Naive thymus-derived CD4-positive, alpha-beta T cell (primary cell): ENCODE measurements at regions not wholly inside any gene's neighbourhood (a gene's known extent, or its start where the extent isn't known, plus 50 kb on each side); places are given as distances from the start of the nearest gene placed in this dataset.
"Not testable (repeated sequence)": the region's sequence is repeated elsewhere in the genome, so short reads cannot be mapped to it uniquely, and the experiment has no call there.

Experiments
- ATAC-seq: fragments of 150-1000 bp; cut with Tn5 transposase; 2 replicates; pipeline ENCODE4 v1.10.0; 2021; ENCODE audit warnings: mild to moderate bottlenecking, moderate library complexity
- CTCF ChIA-PET: fragments of 350-600 bp; sonication (Branson Sonifier 250); formaldehyde crosslinking; loops from one replicate; lab custom pipeline; 2021; ENCODE audit warnings: antibody characterized with exemption; lab: Charles Lee
- POLR2A ChIA-PET: fragments of 350-600 bp; sonication (Branson Sonifier 250); formaldehyde crosslinking; loops from one replicate; lab custom pipeline; 2021; ENCODE audit warnings: antibody characterized with exemption, inconsistent platforms; lab: Charles Lee
- DNase-seq, 9 donors: peaks; one replicate each; pipeline versions ENCODE4 v3.0.0 to v3.0.0-alpha.2; 2020 to 2022; ENCODE audit warnings: mixed read lengths in 1 of 9
- H3K27ac ChIP-seq: one replicate; pipeline ENCODE4 v1.7.0; 2013; ENCODE audit warnings: mild to moderate bottlenecking, low read depth, low read length, moderate library complexity
- H3K27me3 ChIP-seq, 2 donors: one replicate each; pipeline ENCODE4 v1.7.0; 2013; ENCODE audit warnings: low read length in 2 of 2, mild to moderate bottlenecking in 2 of 2, moderate library complexity in 2 of 2; ENCODE audit not compliant: control insufficient read depth in 2 of 2, insufficient read depth in 2 of 2
- H3K36me3 ChIP-seq, 3 experiments: 1 replicate in 2 of 3; 2 replicates in 1 of 3; pipeline ENCODE4 v1.7.0; 2013; ENCODE audit warnings: low read length in 3 of 3, mild to moderate bottlenecking in 3 of 3, moderate library complexity in 1 of 3; ENCODE audit not compliant: insufficient read depth in 3 of 3, control insufficient read depth in 2 of 3
- H3K4me1 ChIP-seq, 2 donors: one replicate each; pipeline ENCODE4 v1.7.0; 2013; ENCODE audit warnings: low read length in 2 of 2, mild to moderate bottlenecking in 2 of 2, moderate library complexity in 1 of 2; ENCODE audit not compliant: control insufficient read depth in 2 of 2, insufficient read depth in 2 of 2
- H3K4me3 ChIP-seq: 2 replicates; pipeline ENCODE4 v1.7.0; 2013; ENCODE audit warnings: mild to moderate bottlenecking, low read length
- H3K9me3 ChIP-seq, 3 experiments: 1 replicate in 2 of 3; 2 replicates in 1 of 3; pipeline ENCODE4 v1.7.0; 2013; ENCODE audit warnings: low read length in 3 of 3; ENCODE audit not compliant: control insufficient read depth in 2 of 3
- H3K27ac Mint-ChIP-seq, 9 donors: one replicate each; pipeline ENCODE4 v1.8.0; 2020 to 2022; ENCODE audit warnings: mixed read lengths in 9 of 9, mild to moderate bottlenecking in 8 of 9, moderate library complexity in 5 of 9, inconsistent platforms in 2 of 9
- H3K27me3 Mint-ChIP-seq, 5 donors: one replicate each; pipeline ENCODE4 v1.8.0; 2021 to 2022; ENCODE audit warnings: mixed read lengths in 5 of 5, mild to moderate bottlenecking in 1 of 5
- H3K36me3 Mint-ChIP-seq, 5 donors: one replicate each; pipeline ENCODE4 v1.8.0; 2020 to 2022; ENCODE audit warnings: mixed read lengths in 5 of 5, mild to moderate bottlenecking in 3 of 5, inconsistent platforms in 1 of 5
- H3K4me1 Mint-ChIP-seq, 7 donors: one replicate each; pipeline ENCODE4 v1.8.0; 2020 to 2022; ENCODE audit warnings: mixed read lengths in 7 of 7, mild to moderate bottlenecking in 3 of 7, inconsistent platforms in 1 of 7
- H3K4me3 Mint-ChIP-seq, 10 donors: one replicate each; pipeline ENCODE4 v1.8.0; 2020 to 2022; ENCODE audit warnings: mild to moderate bottlenecking in 10 of 10, mixed read lengths in 10 of 10, moderate library complexity in 6 of 10, inconsistent platforms in 2 of 10
- H3K9me3 Mint-ChIP-seq, 11 donors: one replicate each; pipeline ENCODE4 v1.8.0; 2020 to 2022; ENCODE audit warnings: mixed read lengths in 11 of 11, mild to moderate bottlenecking in 4 of 11, inconsistent platforms in 1 of 11, moderate library complexity in 1 of 11
- intact Hi-C, 2 donors: fragments of 100-400 bp; cut with micrococcal nuclease; formaldehyde crosslinking; loops; one replicate each; pipeline ENCODE4 v1.15.1; 2023

GRCh38 chr3:18205701-18206100 is 219.4 kb downstream of the SATB1 start:
- H3K4me3 ChIP-seq, H3K4me1 ChIP-seq, DNase-seq, H3K9me3 Mint-ChIP-seq, H3K27ac Mint-ChIP-seq, H3K4me3 Mint-ChIP-seq, CTCF ChIA-PET, H3K9me3 ChIP-seq, H3K36me3 ChIP-seq, POLR2A ChIA-PET, intact Hi-C loops, ATAC-seq, H3K27me3 ChIP-seq, H3K36me3 Mint-ChIP-seq, H3K27ac ChIP-seq, H3K4me1 Mint-ChIP-seq: not testable (repeated sequence)
- peaks cover 0 to 22% (median 0%) of the 10 kb centered on the region in 5 donors for H3K27me3 Mint-ChIP-seq

GRCh38 chr3:18201315-18201714 is 223.8 kb downstream of the SATB1 start:
- Histone ChIP-seq H3K27me3 (no peaks in the 10 kb centered on the region), H3K9me3 (no peaks in the 10 kb centered on the region), H3K4me3 (no peak overlapping the region), H3K27ac (no peak overlapping the region), H3K4me1 (no peaks in the 10 kb centered on the region), H3K36me3 (no peaks in the 10 kb centered on the region)
- ChIA-PET CTCF (no interaction called here), POLR2A (no interaction called here)
- Mint-ChIP-seq H3K4me1 (no peaks in the 10 kb centered on the region), H3K27ac (no peak overlapping the region), H3K9me3 (peaks cover 7 to 45% (median 23%) of the 10 kb centered on the region in 11 donors), H3K27me3 (peaks cover 0 to 19% (median 3%) of the 10 kb centered on the region in 5 donors), H3K4me3 (no peak overlapping the region), H3K36me3 (peaks cover 0 to 13% (median 8%) of the 10 kb centered on the region in 5 donors)
- DNase-seq (no peak), ATAC-seq (no peak)
- intact Hi-C loops = no loop called here

- Mint-ChIP-seq H3K36me3 (peaks cover 0 to 13% (median 8%) of the 10 kb centered on the region in 5 donors), H3K9me3 (peaks cover 7 to 51% (median 23%) of the 10 kb centered on the region in 11 donors), H3K4me1 (no peaks in the 10 kb centered on the region), H3K4me3 (no peak overlapping the region), H3K27me3 (peaks cover 0 to 12% (median 4%) of the 10 kb centered on the region in 5 donors), H3K27ac (no peak overlapping the region)
- ChIA-PET CTCF (no interaction called here), POLR2A (no interaction called here)
- Histone ChIP-seq H3K27ac (no peak overlapping the region), H3K36me3 (no peaks in the 10 kb centered on the region), H3K9me3 (no peaks in the 10 kb centered on the region), H3K27me3 (no peaks in the 10 kb centered on the region), H3K4me1 (no peaks in the 10 kb centered on the region), H3K4me3 (no peak overlapping the region)
- DNase-seq (no peak), ATAC-seq (no peak)
- intact Hi-C loops = no loop called here
Measured at GRCh38 chr3:18199757-18200156, 225.4 kb downstream of the SATB1 start.

DNA sequence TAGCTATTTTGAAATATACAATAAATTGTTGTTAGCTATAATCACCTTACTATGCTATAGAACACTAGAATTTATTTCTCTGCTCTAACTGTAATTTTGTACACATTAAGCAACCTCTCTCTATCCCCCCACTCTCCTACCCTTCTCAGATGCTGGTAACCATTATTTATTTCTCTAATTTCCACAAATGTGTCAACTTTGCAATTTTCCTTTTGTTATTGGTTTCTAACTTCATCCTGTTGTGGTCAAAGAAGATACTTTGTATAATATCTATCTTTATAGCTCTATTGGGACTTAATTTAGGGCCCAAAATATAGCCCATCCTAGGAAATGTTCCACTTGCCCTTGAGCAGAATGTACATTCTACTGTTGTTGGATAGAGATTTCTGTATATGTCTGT is 229.3 kb downstream of the SATB1 start:
- no peak for ATAC-seq

DNA sequence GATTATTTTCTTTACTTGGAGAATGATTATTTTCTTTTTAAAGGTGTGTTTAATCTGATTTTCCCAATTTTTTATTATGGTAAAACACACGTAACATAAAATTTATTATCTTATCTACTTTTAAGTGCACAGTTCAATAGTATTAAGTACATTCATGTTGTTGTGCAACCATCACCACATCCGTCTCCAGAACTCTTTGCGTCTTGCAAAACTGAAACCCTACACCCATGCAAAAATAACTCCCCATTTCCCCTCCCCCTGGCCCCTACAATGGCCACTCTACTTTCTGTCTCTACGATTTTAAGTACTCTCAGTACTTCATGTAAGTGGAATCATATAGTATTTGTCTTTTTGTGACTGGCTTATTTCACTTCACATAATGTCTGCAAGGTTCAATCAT is 230.7 kb downstream of the SATB1 start:
- peaks cover 0 to 18% (median 8%) of the 10 kb centered on the region in 5 donors for H3K27me3 Mint-ChIP-seq
- no peak overlapping the region for H3K27ac Mint-ChIP-seq
- H3K4me3 Mint-ChIP-seq = no peak overlapping the region
- peaks cover 5 to 34% (median 19%) of the 10 kb centered on the region in 11 donors for H3K9me3 Mint-ChIP-seq
- H3K36me3 Mint-ChIP-seq = peaks cover 0 to 13% (median 8%) of the 10 kb centered on the region in 5 donors
- intact Hi-C loops = no loop called here
- no peaks in the 10 kb centered on the region for H3K36me3 ChIP-seq
- H3K27me3 ChIP-seq = no peaks in the 10 kb centered on the region
- H3K4me1 ChIP-seq = no peaks in the 10 kb centered on the region
- POLR2A ChIA-PET = no interaction called here
- H3K27ac ChIP-seq = no peak overlapping the region
- CTCF ChIA-PET = no interaction called here
- H3K4me1 Mint-ChIP-seq = peaks cover 0 to 4% (median 0%) of the 10 kb centered on the region in 7 donors
- DNase-seq (no peak), ATAC-seq (no peak)
- H3K9me3 ChIP-seq = no peaks in the 10 kb centered on the region
- H3K4me3 ChIP-seq = no peak overlapping the region

More for the DNA sequence above, 229.3 kb downstream of the SATB1 start:
- Histone ChIP-seq H3K4me1 (no peaks in the 10 kb centered on the region), H3K27ac (no peak overlapping the region), H3K27me3 (no peaks in the 10 kb centered on the region), H3K4me3 (no peak overlapping the region), H3K9me3 (no peaks in the 10 kb centered on the region), H3K36me3 (no peaks in the 10 kb centered on the region)
- CTCF ChIA-PET = no interaction called here
- Mint-ChIP-seq H3K4me1 (peaks cover 0 to 3% (median 0%) of the 10 kb centered on the region in 7 donors), H3K4me3 (no peak overlapping the region), H3K27me3 (peaks cover 0 to 11% (median 4%) of the 10 kb centered on the region in 5 donors), H3K27ac (no peak overlapping the region), H3K9me3 (peaks cover 7 to 48% (median 23%) of the 10 kb centered on the region in 11 donors), H3K36me3 (peaks cover 0 to 13% (median 8%) of the 10 kb centered on the region in 5 donors)
- intact Hi-C loops = no loop called here
- POLR2A ChIA-PET = no interaction called here
- DNase-seq = no peak

DNA sequence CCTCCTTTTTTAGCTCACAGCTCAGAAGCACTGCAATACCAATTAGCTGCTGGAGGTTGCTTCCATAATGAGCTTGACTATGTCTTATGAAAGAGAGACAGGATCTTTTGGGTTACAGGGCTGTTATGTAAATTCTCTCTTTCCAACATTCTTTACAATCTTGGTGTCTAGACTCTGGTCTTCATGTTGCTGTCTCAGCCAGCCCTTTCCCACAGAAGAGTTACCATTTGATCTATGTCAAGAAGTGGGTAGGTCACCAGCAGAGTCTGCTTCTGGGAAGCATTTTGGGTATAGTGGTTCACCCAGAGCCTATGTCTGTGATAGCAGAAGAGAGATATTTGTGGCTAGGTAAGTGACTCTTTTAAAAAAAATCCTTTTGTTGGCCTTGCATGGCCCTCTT is 234.5 kb downstream of the SATB1 start:
- Mint-ChIP-seq H3K9me3 (peaks cover 0 to 2% (median 0%) of the 10 kb centered on the region in 11 donors), H3K36me3 (no peaks in the 10 kb centered on the region), H3K4me3 (no peak overlapping the region), H3K4me1 (peaks cover 0 to 5% (median 0%) of the 10 kb centered on the region in 7 donors), H3K27ac (no peak overlapping the region), H3K27me3 (peaks cover 0 to 19% (median 8%) of the 10 kb centered on the region in 5 donors)
- no peaks in the 10 kb centered on the region for H3K27me3 ChIP-seq
- intact Hi-C loops = no loop called here
- no peaks in the 10 kb centered on the region for H3K36me3 ChIP-seq
- H3K4me3 ChIP-seq = no peak overlapping the region
- ChIA-PET CTCF (no interaction called here), POLR2A (no interaction called here)
- no peak overlapping the region for H3K27ac ChIP-seq
- H3K4me1 ChIP-seq = no peaks in the 10 kb centered on the region
- H3K9me3 ChIP-seq = no peaks in the 10 kb centered on the region
- DNase-seq (no peak), ATAC-seq (no peak)

DNA sequence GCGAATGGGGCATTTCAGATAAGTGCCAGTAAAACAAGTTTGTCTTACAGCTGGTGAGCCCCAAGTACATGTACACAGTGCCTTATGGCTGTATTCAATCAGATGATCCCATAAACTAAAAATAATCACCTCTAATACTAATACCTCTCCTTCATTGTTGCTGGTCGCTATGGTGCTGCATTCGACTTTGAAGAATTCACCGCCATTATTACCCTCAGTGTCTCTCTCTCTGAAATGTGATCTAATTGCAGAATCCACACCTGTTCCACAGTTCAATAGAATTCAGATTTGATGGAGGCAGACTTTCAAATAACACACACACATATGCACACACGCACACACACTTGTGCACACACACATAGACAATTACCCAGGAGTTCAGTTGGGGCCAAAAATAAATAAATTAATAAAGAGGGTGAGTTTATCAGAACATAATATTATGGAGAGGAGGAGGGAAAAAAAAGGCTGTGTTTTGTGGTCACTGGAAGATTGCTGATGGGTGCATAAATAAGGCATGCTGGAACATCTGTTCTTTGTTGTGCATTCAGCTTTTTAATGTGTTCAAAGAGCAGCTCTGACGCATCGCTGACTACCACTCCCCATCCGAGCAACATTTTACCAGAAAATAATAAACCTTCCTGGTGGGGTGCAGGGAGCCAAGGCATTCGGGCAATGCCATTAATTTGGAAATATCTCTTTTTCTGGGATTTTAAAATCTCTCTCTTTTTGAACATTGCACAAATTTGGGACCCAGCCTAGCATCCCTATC is 235.7 kb downstream of the SATB1 start:
- Histone ChIP-seq H3K4me3 (no peak overlapping the region), H3K36me3 (no peaks in the 10 kb centered on the region), H3K27me3 (no peaks in the 10 kb centered on the region), H3K9me3 (no peaks in the 10 kb centered on the region), H3K27ac (no peak overlapping the region), H3K4me1 (no peaks in the 10 kb centered on the region)
- ChIA-PET POLR2A (no interaction called here), CTCF (no interaction called here)
- Mint-ChIP-seq H3K27me3 (peaks cover 0 to 15% (median 8%) of the 10 kb centered on the region in 5 donors), H3K27ac (no peak overlapping the region), H3K9me3 (peaks cover 0 to 2% (median 0%) of the 10 kb centered on the region in 11 donors), H3K36me3 (no peaks in the 10 kb centered on the region), H3K4me3 (no peak overlapping the region), H3K4me1 (peaks cover 0 to 4% (median 0%) of the 10 kb centered on the region in 7 donors)
- DNase-seq (no peak), ATAC-seq (no peak)
- intact Hi-C loops = no loop called here
